ENCODE measurements at regions not wholly inside any gene's neighbourhood (a gene's known extent, or its start where the extent isn't known, plus 50 kb on each side); places are given as distances from the start of the nearest gene placed in this dataset.

GRCh38 chr2:128380961-128381938 is 62.6 kb upstream of the HS6ST1 start:
- DNase-seq: no peak

GRCh38 chr2:128384446-128384845 is 65.8 kb upstream of the HS6ST1 start:
- DNase-seq: no peak

GRCh38 chr2:128384956-128385355 is 66.3 kb upstream of the HS6ST1 start:
- no peak for DNase-seq

GRCh38 chr2:128385365-128385764 is 66.7 kb upstream of the HS6ST1 start:
- DNase-seq: no peak

GRCh38 chr2:128386066-128386465 is 67.4 kb upstream of the HS6ST1 start:
- DNase-seq: no peak

GRCh38 chr2:128388499-128388941 is 69.9 kb upstream of the HS6ST1 start:
- no peak for DNase-seq

- DNase-seq: no peak
These were observed 70.9 kb upstream of the HS6ST1 start for GRCh38 chr2:128389388-128390086.

- no peak for DNase-seq
These were observed 71.8 kb upstream of the HS6ST1 start for GRCh38 chr2:128390256-128390990.

GRCh38 chr2:128390991-128391630 is 72.4 kb upstream of the HS6ST1 start:
- no peak for DNase-seq

GRCh38 chr2:128391679-128392078 is 73.0 kb upstream of the HS6ST1 start:
- no peak for DNase-seq

- DNase-seq: no peak
These were observed 73.5 kb upstream of the HS6ST1 start for GRCh38 chr2:128392207-128392606.

- DNase-seq: no peak
These were observed 75.5 kb upstream of the HS6ST1 start for GRCh38 chr2:128394007-128394730.

- no peak for DNase-seq
These were observed 76.5 kb upstream of the HS6ST1 start for GRCh38 chr2:128395196-128395595.

- no peak for DNase-seq
These were observed 77.2 kb upstream of the HS6ST1 start for GRCh38 chr2:128395640-128396499.

GRCh38 chr2:128396500-128396891 is 77.8 kb upstream of the HS6ST1 start:
- no peak for DNase-seq

GRCh38 chr2:128396946-128397345 is 78.3 kb upstream of the HS6ST1 start:
- DNase-seq: no peak

GRCh38 chr2:128399256-128399655 is 80.6 kb upstream of the HS6ST1 start:
- DNase-seq: no peak

GRCh38 chr2:128399690-128400291 is 81.1 kb upstream of the HS6ST1 start:
- DNase-seq: no peak

- DNase-seq: no peak
These were observed 83.0 kb upstream of the HS6ST1 start for GRCh38 chr2:128401680-128402079.

GRCh38 chr2:128402911-128403670 is 84.4 kb upstream of the HS6ST1 start:
- no peak for DNase-seq

All from SIG-M5 (cell line).